GM12873 (cell line): ENCODE measurements at regions not wholly inside any gene's neighbourhood (a gene's known extent, or its start where the extent isn't known, plus 50 kb on each side); places are given as distances from the start of the nearest gene placed in this dataset.

Experiments
- TF ChIP-seq, protein P1 (sequence below): IDR thresholded peaks from 2 replicates; pipeline ENCODE4 v1.5.1; 2012; ENCODE audit warnings: low read depth, mild to moderate bottlenecking, moderate library complexity, low read length, control low read depth; ENCODE audit not compliant: insufficient read depth; ENCODE audit errors: missing control alignments

DNA sequence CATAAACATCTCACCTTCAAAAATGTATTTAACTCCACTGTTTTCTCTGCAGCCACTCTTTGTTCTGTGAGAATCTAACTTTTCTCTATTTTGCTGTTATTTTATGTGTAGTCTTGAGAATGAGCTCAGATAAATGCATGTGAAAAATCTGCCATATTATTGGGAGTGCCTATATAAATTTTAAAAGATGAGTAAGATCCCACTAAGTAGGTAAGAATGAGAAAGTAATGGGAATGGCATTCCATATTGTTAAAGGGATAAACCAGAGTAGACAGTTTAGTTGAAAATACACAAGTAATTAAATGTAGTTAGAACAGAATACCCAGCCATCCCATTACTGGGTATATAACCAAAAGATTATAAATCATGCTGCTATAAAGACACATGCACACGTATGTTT lies 817.2 kb downstream of the FAM181B start:
- TF ChIP-seq, protein P1, sequence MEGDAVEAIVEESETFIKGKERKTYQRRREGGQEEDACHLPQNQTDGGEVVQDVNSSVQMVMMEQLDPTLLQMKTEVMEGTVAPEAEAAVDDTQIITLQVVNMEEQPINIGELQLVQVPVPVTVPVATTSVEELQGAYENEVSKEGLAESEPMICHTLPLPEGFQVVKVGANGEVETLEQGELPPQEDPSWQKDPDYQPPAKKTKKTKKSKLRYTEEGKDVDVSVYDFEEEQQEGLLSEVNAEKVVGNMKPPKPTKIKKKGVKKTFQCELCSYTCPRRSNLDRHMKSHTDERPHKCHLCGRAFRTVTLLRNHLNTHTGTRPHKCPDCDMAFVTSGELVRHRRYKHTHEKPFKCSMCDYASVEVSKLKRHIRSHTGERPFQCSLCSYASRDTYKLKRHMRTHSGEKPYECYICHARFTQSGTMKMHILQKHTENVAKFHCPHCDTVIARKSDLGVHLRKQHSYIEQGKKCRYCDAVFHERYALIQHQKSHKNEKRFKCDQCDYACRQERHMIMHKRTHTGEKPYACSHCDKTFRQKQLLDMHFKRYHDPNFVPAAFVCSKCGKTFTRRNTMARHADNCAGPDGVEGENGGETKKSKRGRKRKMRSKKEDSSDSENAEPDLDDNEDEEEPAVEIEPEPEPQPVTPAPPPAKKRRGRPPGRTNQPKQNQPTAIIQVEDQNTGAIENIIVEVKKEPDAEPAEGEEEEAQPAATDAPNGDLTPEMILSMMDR, result no peak

DNA sequence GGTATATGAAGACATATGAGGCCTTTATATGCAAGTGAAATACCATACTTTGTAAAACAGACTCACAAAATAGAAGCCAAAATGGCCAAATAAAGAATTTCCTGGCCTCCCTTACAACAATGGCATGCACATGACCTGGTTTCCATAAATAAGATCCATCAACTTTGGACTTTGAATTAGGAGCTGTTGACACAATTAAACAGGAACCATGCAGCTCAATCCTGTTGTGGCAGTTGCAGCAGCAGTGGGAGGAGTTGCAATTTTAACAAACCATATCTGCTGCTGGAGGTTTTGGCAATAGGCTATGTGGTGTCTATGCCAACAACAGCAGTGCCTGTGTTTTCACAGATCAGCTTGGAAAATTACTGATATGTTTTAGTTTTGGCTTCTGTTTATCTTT lies 818.6 kb downstream of the FAM181B start:
- TF ChIP-seq, protein P1, result no peak

DNA sequence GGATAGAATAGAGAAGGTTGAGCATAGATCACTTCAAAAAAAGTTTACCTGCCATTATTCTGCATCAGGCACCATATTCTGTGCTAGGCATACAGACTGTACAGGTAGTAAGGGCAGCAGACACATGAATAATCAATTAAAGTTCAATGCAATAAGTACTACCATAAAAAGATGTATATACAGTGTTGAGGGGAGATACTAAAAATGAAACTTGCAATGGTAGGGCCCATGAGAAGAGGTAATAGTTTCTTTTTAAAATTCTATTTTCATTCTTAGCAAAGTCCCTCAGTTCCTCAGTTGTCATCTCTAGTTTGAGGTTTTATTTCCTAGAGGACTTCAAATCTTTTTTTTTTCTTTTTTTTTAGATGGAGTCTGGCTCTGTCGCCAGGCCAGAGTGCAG lies 819.9 kb downstream of the FAM181B start:
- TF ChIP-seq, protein P1, result no peak

DNA sequence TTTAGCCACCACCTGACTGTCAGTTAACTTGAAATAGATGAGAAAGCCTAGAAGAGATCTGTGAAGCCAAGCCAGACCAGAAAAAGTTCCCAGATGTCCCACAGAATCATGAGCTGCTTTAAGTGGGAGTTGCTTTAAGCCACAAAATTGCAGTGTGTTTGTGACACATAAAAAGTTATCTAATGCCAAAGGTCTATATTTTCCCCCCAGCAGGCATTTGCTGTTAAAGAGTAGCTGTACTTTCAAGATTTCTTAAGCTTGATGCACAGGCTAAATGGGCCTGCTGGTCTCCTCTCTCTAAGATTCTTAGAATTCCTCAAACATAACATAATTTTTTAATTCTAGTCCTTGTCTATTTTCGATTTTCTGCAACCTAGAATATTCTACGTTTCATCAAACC lies 825.7 kb downstream of the FAM181B start:
- TF ChIP-seq, protein P1, result no peak

DNA sequence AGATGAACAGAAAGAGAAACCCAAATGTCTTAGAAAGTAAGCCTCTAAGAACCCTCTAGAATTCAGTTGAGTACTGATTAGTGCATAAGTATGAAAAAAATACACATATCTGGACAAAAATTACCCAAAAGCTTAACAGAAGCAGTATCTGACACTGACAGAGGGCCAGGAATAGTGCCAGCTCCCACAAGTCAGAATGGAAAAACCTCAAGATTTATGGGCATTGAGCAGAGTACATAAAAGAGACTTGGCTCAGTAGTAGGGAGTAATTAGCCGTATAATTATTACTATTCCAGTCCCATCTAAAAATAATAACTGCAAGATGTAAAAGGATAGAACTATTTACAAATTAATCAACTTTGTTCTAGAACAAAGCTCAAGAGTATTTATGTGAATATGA lies 834.5 kb downstream of the FAM181B start:
- TF ChIP-seq, protein P1, result no peak

DNA sequence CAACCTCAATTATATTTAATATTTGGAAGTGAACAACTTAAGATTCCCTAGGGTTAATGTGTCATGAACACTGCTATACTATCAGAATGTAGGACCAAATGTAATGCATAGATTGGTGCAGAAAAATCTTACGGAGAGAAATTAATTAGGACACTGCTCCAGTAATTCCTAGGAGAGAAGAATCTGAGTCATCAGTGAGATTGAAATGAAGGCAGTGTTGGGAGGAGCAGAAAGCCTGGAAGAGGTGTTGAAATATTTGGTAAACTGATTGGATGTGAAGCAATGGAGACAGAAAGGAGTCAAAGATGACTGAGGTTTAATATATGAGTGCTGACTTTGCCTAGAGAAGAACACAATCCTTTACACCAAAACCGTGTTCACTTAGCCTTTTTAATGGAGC lies 836.0 kb downstream of the FAM181B start:
- TF ChIP-seq, protein P1, result no peak

DNA sequence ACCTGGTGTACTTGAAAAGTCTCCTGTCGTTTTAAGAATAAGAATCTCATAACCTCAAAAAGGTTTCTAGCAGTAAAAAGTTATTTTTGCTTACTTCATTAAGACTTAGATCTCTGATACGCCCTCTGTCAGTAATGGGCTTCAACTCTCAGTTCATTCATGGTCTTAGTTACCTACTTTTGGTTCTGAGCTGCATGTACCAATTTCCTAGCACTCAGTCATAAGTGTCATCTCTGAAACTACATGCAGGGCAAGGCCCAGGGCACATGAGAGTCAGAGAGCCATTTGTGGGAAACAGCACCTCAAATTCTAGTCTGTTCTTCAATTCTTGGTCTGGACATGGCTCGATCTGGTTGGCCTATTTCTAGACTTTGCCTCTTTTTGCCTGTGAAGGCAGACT lies 838.4 kb downstream of the FAM181B start:
- TF ChIP-seq, protein P1, result no peak
